GM19238 (cell line): ENCODE measurements at regions not wholly inside any gene's neighbourhood (a gene's known extent, or its start where the extent isn't known, plus 50 kb on each side); places are given as distances from the start of the nearest gene placed in this dataset.

ENCODE experiments used
- DNase-seq: peaks from one replicate; pipeline ENCODE4 v3.0.0; 2011; ENCODE audit warnings: low spot score; ENCODE audit not compliant: insufficient read length

DNA sequence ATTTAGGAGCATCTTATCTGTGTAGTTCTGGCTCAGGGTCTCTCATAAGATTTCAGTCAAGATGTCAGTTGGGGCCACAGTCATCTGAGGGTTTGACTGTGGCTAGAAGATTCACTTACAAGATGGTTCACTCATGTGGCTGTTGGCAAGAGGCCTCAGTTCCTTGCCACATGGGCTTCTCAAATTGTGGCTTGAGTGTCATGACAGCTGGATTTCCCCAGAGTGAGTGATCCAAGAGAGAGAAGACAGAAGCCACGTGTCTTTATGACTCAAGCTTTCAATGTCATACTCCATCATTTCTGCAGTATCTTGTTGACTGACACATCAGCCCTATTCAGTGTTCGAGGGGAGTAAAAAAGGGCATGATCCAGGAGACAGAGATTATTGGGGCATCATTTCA lies 131.3 kb upstream of the AP1S2 start:
- DNase-seq, result no peak

DNA sequence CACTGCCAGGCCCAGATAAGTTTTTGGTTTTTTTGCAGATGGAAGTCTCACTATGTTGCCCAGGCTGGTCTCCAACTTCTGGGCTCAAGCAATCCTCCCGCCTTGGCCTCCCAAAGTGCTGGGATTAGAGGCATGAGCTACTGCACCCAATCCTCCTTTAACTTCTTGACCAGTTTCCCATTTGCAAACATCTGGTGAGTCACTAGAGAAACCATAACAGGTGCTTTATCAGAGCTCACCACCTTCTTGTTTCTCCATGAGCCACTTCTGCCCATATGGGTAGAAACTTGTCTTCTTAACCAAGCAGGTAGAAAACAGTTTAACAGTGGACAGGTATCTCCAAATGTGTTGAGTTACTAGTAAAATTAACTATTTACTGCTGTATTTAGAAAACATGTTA lies 128.4 kb upstream of the AP1S2 start:
- DNase-seq, result no peak

DNA sequence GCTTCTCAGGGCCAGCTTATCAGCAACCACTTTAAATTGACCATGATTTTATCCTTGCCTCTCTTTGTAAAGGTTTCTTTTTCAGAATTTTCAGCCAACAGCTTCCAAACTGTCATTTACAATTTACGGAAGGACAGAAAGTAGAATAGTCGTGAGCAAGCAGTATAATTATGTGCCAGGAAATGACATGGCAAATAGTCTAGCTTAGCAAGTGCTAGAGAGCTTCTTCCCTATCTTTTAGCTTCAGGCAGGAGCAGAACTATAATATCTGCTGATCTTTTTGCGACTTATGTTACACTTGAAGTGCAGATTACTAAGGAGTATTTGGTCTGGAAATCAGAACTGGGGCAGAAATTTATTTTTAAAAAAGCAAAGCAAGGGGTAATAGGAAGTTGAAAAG lies 123.0 kb upstream of the AP1S2 start:
- no peak for DNase-seq

DNA sequence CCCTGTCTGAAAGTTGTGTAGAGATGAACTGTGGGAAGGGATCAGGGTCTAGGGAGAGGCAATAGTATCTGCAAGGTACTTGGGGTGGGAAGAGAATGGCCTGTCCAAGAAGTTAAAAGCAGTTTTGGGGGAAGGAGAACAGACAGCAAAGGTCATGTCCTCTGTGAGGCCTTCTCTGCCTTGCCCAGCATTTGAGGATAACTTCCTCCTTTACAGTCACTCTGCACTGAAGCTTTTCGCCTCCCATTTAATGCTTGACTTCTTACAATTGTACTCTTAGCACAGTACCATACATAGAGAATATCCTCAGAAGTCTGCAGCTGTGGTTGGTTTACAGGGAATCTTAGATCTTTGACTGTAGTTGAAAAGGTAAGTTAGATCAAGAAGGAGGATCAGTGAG lies 121.8 kb upstream of the AP1S2 start:
- DNase-seq, result no peak

DNA sequence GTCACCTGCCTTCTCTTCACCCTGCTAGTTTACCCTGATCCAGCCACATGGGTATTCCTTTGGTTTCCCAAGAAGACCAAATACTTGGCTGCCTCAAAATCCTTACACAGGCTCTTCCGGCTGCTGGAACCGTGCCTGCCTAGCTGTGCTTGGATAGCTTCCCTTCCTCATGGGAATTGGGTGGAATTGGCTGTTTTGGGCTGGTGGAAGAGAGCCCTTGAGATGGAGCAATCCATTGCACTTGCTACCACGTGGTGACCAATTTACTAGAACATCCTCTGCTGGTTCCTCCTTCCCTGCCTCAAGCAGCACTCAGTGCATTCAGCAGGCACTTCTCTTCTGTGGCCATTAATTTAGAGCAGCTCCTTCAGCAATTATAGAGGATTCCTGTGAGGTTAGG lies 119.3 kb upstream of the AP1S2 start:
- no peak for DNase-seq

DNA sequence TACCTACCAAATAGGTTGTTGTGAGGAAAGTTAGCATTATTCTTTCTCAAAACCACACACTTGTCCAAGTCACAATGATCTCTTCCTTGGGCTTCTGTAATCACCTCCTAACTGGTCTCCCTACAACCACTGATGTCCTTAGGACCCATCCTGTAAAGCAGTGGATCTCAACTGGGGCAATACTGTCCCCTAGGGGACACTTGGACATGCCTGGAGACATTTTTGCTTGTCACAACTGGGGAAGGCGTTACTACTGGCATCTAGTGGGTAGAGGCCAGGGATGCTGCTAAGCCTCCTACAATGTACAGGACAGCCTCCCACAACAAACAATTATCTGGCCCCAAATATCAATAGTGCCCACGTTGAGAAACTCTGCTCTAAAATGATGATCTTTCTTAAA lies 118.7 kb upstream of the AP1S2 start:
- no peak for DNase-seq

DNA sequence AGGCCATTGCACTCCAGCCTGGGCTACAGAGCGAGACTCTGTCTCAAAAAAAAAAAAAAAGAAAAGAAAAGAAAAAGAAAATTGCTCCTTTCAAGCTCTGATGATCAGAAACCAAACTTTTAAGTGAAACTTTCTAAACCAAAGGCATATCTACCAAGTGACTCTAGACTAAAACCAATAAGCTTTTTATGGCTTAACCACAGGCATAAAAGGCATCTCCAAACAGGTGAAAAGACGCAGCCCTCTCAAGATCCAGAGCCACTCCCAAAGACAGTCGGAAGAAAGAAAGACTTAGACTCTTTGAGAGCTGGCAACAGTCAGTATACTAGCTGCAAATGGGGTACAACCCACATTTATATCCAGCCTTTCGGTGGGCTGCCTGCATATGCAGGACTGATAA lies 117.1 kb upstream of the AP1S2 start:
- no peak for DNase-seq

DNA sequence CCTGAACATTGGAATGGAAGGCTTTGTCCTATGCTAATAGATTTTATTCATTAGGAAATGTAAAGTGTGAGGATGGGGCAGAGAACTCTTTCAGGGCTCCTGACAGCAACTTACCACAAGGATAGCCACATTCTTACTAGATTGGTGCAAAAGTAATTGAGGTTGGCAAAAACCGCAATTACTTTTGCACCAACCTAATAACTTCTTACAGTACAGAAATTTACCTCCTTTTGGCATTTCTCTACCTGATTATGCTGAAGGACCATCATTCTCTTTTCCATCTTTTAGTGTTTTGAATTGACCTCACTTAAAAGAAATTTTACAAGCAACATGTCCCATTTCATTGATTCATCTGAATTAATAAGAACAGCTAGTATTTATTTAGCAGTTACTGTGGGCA lies 109.2 kb upstream of the AP1S2 start:
- no peak for DNase-seq

DNA sequence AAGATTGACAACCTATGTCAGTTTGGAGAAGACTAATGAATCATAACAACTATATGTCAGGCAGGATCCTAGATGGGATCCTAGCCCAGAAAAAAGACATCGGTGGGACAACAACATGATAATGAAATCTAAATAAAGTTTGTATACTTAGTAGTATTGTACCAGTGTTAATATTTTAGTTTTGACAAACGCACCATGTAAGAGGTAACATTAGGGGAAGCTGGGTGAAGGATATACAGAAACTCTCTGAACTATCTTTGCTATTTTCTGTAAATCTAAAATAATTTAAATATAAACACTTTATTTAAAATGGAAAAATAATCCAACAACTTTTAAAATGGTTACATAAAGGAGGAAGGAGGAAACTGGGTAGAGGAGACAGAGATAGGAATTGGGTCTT lies 105.6 kb upstream of the AP1S2 start:
- no peak for DNase-seq

DNA sequence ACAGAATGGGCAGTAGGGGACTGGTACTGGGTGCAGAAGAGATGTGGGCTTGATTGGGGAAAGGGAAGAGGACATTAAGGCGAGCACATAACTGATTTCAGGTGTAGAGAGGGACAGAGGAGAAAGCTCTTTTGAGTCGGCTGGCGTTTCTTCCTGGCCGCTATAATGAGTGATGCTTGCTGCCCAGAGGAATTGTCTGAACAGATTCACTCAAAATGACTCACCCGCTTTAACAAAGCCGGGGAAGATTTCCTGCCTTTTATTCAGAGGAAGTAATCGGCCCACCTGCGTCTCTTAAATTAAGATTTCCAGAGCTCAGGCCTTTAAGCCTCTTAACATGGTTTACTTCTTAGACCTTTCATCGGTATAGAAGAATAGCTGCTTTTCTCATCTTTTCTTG lies 102.1 kb upstream of the AP1S2 start:
- DNase-seq, result no peak

DNA sequence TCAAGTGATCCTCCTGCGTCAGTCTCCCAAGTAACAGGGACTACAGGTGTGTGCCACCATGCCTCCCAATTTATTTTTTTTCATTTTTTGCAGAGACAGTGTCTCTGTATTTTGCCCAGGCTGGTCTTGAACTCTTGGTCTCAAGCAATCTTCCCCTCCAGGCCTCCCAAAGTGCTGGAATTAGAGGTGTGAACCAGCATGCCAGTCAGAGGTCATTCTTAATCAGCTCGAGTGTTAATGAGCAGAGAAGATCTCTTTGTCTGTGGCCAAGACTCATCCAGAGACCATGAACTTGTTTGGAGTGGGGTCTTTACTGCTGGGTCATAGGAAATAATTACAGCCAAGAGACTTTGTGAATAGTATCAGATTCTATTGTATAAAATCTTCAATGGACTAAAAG lies 99.2 kb upstream of the AP1S2 start:
- DNase-seq, result no peak

DNA sequence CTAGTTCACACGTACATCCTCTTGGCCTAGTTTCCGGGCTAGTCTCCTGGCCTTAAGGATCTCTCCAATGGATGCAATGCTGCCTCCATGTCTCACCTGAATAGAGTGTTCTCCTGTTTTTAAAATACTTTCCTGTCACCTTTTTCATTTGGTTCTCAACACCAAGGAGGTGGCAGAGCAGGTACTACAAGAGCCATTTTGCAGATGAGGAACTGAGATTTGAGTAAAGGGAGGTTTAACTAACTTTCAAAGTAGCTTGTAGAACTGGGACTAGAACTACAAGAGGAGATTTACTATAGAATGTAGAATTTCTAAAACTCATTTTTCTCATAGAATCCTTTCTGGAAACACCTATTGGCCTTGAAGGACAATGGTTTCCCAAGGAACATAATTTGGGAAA lies 97.6 kb upstream of the AP1S2 start:
- DNase-seq, result no peak

DNA sequence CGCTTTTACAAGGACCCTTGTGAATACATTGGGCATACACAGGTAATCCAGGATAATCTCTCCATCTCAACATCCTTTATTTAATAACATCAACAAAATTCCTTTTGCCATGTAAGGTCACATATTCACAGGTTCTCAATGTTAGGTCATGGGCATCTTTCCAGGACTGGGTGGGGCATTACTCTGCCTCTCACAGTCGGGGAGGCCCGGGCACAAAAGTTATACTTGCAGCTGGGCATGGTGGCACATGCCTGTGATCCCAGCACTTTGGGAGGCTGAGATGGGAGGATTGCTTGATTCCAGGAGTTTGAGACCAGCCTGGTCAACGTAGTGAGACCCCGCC lies 93.7 kb upstream of the AP1S2 start:
- DNase-seq, result no peak

DNA sequence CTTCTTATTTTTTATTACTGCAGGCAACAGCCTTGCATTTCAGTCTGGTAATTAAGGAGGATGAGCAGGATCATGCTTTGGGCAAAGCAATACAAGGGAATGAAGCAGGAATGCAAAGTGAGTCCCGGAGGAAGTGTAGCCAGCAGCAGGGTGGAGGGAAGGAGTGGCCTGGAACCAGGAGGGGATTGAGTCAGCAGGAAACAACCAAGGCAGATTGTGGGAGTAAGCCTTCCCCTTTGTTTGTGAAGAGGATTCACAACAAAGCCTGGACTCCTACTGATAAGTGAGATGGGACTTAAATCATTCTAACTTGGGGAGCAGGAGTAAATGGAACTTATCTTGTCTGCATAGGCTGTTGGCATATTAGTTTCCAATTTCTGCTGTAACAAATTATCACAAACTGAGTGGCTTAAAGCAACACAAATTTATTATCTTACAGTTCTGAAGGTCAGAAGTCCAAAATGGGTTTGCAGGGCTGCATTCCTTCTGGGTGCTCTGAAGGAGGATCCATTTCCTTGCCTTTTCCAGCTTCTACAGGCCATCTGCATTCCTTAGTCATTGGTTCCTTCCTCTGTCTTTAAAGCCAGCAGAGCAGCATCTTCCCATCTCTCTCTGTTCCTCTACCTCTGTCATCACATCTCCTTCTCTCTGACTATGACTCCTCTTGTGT lies 93.2 kb upstream of the AP1S2 start:
- no peak for DNase-seq

DNA sequence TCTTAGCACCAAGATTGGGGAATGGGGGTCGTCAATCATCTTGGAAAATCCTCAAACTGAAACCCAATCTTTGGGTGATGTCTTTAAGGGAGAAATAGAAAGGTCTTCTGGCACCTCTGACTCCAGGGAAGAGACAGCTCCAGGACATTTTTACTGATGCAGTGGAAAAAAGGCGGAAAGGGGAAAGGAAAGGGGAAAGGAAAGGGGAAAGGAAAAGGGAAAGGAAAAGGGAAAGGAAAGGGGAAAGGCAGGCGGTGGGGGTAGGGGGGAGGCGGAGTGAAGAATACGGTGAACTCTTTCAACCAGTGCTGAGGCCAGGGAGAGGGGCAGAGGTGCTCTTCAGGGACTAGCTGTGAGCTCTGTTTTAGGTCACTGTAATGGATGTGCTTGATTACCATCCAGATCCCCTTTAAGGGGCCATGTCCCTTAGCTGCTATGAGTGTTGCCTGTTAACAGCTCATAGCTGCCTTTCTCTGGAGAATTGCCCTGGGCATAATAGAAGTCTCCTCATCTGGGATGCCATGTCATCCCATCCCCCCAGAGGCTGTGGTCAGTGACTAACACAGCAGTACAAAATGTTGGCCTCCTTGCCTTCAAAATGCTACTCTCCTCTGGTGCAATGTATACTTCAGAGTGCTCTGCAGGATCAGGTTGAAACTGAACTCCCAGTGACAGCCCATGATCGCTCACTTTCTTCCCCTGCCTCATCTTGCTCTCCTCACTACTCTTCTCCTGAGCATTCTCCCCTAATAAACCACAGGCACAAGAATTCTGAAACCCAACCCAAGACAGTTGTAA lies 92.4 kb upstream of the AP1S2 start:
- DNase-seq, result no peak

DNA sequence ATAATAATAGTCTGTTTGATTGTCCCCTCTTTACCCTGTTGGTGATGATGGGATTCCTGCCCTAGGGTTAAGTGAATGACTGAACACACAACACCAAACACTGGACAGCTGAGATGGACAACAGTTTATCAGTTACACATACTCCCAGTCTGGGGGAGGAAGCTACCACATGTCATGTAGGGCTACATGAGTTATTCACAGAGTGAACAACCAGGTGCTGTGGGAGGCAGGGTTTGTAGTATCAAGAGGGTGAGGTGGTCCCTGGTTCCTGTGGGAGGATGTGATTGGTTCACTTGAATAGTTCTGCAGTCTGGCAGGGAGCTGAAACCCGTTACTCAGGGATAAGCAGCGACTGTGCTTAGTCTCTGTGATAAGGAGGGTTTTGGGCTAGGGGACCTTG lies 88.8 kb upstream of the AP1S2 start:
- DNase-seq, result no peak

DNA sequence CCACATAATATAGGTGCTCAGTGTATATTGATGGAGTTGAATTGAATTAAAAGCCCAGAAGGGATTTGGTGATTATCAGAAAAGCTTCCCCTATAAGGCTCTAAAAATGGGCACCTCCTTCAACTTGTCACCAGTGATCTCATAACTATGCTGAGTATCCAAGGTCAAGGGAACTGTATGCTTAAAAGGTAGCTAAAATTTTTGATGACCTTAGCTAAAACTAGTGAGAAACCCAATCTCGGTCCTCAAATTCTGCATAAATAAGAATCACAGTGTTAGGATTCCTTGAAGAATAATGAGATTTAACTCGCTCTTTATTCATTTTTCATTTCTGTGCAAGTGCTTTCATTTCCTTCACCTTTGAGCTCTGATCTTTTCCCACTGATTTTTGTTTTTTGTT lies 87.7 kb upstream of the AP1S2 start:
- DNase-seq, result no peak

DNA sequence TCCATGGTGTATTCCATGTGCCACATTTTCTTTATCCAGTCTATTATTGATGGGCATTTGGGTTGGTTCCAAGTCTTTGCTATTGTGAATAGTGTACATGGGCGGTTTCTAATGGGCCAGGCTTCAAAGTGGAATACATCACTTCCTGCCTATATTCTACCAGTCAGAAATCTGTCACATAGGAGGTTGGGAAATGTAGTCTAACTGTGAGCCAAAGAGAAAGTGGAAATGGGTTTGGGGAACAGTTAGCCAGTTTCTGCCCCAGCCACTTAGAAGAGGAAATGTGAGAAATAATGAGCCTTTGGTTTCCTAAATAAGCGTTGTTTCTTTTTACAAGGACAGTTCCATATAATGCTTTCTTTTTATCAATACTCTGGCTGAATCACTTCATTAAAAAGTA lies 85.1 kb upstream of the AP1S2 start:
- peak; percentile 6 for DNase-seq

DNA sequence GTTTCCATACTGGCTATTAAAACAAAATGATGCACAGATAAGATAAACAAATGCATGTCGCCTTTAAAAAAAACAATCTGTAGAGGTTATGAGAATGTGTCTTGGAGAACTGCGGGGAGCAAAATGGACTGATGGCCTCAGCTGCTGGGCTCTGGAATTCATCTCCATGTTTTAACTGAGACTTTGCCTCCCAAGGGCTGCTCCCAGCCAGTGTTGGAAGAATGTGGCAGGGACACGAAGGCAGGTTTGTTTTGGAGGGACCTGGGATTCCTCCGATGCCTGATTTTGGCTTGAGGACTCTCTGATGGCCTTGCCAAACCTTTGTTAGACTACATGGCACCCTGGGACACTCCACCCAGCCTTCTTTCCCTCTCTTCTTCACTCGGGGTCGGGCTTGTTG lies 83.5 kb upstream of the AP1S2 start:
- DNase-seq, result no peak

DNA sequence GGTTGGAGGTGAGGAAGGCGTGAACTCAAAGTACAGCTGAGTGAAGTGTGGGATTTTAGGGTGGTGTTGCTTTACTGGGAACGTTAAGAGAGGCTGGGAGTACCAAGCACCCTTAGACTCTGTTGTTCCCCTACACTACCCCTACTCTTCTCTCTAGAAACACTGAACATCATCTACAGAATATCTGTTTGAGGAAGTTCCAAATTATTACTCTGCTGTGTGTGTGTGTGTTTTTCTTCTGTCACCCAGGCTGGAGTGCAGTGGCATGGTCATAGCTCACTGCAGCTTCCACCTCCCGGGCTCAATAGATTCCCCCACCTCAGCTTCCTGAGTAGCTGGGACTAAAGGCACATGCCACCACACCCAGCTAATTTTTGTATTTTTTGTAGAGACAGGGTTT lies 76.7 kb upstream of the AP1S2 start:
- DNase-seq, result no peak

DNA sequence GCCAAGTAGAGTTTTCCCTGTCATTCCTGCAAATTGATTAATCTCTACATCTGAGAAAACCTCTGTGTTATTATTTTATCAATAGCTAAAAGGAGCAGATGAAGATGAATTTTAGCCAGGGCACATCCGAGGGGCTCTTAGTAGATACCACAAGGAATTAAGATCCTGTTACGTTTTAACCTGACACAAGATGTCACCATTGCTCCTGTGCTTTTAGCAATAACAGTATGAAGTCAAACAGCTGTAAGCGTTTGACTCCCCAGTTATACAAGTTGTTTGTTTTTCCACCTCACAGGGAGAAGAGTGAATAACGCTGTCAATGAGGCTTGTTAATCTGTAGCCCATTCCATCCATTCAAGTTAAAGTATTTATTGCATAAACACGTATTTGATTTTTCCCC lies 76.0 kb upstream of the AP1S2 start:
- DNase-seq, result no peak

DNA sequence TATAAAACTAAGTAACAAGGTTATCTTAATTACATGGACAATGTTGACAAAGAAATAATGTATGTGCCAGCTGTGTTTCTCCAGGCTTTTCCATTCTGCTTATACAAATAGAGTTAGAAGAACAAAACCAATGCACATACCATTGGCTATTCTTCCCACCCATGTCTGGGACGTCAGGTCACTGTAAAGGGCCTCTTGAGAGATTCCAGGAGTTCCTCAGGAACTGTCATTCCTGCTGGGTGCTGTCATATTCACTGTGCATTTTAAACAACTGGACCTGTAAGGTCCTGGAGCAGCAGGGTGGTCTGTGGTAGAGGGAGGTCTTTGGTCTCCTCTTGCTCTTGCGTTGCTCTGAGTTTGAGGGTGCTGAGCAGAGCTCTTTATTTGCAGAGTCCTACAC lies 74.6 kb upstream of the AP1S2 start:
- DNase-seq, result no peak

DNA sequence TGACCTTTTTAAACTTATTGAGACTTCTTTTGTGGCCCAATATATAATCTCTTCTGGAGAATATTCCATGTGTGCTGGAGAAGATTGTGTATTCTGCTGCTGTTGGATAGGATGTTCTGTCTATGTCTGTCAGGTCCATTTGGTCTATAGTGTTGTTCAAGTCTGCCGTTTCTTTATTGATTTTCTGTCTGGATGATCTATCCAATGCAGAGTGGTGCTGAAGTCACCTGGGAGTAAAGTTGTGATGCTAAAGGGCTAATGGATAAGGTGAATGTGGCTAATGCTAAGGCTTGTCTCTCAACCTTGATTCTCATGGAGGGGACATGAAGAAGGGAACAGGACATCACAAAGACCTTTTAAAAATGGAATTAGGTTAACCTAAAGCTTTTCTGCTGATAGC lies 72.0 kb upstream of the AP1S2 start:
- no peak for DNase-seq

DNA sequence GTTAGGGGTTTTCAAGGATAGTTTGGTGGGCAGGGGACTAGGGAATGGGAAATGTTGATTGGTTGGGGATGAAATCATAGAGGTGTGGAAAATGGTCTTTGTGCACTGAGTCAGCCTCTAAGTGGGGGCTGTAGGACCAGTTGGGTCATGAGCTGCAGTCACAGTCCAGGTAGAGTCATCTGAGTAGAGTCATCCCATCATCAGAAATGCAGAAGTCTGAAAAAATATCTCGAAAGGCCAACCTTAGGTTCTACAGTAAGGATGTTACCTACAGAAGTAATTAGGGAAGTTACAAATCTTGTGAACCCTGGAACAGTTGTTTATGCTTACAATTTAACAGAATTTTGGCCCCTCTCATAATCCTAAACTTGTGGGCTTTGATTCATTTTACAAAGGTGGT lies 63.4 kb upstream of the AP1S2 start:
- DNase-seq, result no peak
